ENCODE measurements at regions not wholly inside any gene's neighbourhood (a gene's known extent, or its start where the extent isn't known, plus 50 kb on each side); places are given as distances from the start of the nearest gene placed in this dataset.

DNA sequence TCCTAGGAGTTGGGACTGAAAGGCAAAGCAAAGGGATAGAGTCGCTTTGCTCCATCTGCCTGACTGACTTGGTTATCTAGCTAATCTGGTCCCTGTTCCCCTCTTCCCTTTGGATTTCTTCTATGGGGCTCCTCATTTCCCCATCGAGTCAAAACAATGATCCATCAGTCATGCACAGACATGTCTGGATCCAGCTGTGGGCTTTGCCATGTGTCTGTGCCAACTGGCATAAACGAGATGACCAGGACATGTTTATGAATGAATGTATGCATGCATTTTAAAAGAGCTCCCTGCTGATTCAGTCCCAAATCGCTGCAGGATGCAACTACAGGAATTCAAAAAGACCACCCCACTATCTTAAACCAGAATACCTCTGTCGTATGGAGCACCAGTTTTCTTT lies 122.0 kb downstream of the ARL4A start (continued):
- TF ChIP-seq, protein P1, sequence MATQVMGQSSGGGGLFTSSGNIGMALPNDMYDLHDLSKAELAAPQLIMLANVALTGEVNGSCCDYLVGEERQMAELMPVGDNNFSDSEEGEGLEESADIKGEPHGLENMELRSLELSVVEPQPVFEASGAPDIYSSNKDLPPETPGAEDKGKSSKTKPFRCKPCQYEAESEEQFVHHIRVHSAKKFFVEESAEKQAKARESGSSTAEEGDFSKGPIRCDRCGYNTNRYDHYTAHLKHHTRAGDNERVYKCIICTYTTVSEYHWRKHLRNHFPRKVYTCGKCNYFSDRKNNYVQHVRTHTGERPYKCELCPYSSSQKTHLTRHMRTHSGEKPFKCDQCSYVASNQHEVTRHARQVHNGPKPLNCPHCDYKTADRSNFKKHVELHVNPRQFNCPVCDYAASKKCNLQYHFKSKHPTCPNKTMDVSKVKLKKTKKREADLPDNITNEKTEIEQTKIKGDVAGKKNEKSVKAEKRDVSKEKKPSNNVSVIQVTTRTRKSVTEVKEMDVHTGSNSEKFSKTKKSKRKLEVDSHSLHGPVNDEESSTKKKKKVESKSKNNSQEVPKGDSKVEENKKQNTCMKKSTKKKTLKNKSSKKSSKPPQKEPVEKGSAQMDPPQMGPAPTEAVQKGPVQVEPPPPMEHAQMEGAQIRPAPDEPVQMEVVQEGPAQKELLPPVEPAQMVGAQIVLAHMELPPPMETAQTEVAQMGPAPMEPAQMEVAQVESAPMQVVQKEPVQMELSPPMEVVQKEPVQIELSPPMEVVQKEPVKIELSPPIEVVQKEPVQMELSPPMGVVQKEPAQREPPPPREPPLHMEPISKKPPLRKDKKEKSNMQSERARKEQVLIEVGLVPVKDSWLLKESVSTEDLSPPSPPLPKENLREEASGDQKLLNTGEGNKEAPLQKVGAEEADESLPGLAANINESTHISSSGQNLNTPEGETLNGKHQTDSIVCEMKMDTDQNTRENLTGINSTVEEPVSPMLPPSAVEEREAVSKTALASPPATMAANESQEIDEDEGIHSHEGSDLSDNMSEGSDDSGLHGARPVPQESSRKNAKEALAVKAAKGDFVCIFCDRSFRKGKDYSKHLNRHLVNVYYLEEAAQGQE (IDR thresholded peaks at IDR 0.05; ENCODE audit: low read depth, low read length), result no peak
- TF ChIP-seq EED (IDR thresholded peaks at IDR 0.05; ENCODE audit: low read depth) (no peak), ZNF24 (IDR thresholded peaks at IDR 0.05) (no peak)

DNA sequence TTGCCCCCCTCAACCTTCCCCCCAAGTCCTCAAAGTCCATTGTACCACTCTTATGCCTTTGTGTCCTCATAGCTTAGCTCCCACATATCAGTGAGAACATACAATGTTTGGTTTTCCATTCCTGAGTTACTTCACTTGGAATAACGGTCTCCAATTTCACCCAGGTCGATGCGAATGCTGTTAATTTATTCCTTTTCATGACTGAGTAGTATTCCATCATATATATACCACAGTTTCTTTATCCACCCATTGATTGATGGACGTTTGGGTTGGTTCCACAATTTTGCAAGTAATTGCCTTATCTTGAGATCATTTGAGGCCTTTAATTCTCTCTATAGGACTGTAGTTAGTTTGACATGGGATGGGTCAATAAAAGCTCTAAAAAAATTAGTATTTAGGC lies 124.7 kb downstream of the ARL4A start:
- no TSS peak for BruUV-seq (replicated peaks)
- WGBS (ENCODE audit: insufficient coverage, insufficient replicate concordance, low lambda C conversion rate, missing lambda C conversion rate), result 17% methylated on average over 4 of the region's 4 CpGs
- Histone ChIP-seq H2AFZ (ENCODE audit: control insufficient read depth, low read depth, low read length) (no peak overlapping the region), H3K27ac (ENCODE audit: control insufficient read depth, insufficient read depth) (no peak overlapping the region), H3K9me3 (replicated peaks; ENCODE audit: control insufficient read depth, insufficient read depth, low read length) (no peaks in the 10 kb centered on the region), H3K27me3 (replicated peaks in 1 of 2; ENCODE audit: control insufficient read depth in 2 of 2, insufficient read depth in 2 of 2, low read length in 1 of 2) (no peaks in the 10 kb centered on the region), H3K4me3 (no peak overlapping the region), H3K4me2 (ENCODE audit: control insufficient read depth, insufficient read depth) (no peak overlapping the region), H3K36me3 (ENCODE audit: control insufficient read depth in 2 of 2, insufficient read depth in 2 of 2, low read length in 1 of 2) (no peaks in the 10 kb centered on the region), H3K9ac (ENCODE audit: control insufficient read depth, insufficient read depth, low read length) (no peak overlapping the region), H4K20me1 (ENCODE audit: control insufficient read depth, insufficient read depth) (no peaks in the 10 kb centered on the region), H3K4me1 (ENCODE audit: control insufficient read depth, insufficient read depth, low read length) (no peaks in the 10 kb centered on the region), H3K79me2 (ENCODE audit: control insufficient read depth, insufficient read depth, low read length) (no peaks in the 10 kb centered on the region)
- in situ Hi-C loops (cut with MboI), result no loop called here
- ChIA-PET CTCF (no interaction called here), SMC1A (ENCODE audit: uncharacterized antibody, unreplicated experiment) (no interaction called here), POLR2A (no interaction called here), RAD21 (ENCODE audit: unreplicated experiment) (no interaction called here)
- no peak for TF ChIP-seq RUNX3 (IDR thresholded peaks at IDR 0.05; ENCODE audit: low read length)
- no peak for TF ChIP-seq GABPA (IDR thresholded peaks at IDR 0.05; ENCODE audit: low read depth)
- TF ChIP-seq TCF3 (IDR thresholded peaks at IDR 0.05; ENCODE audit: borderline replicate concordance, insufficient read depth, low read depth, low read length), result no peak
- TF ChIP-seq SRF (IDR thresholded peaks at IDR 0.05; ENCODE audit: low read depth in 2 of 2, low read length in 2 of 2), result no peak
- no peak for TF ChIP-seq SREBF2 (IDR thresholded peaks at IDR 0.05; ENCODE audit: low read length)
- no peak for TF ChIP-seq WRNIP1 (IDR thresholded peaks at IDR 0.05; ENCODE audit: borderline replicate concordance, low read depth, low read length)
- TF ChIP-seq ZNF207 (IDR thresholded peaks at IDR 0.05; ENCODE audit: borderline replicate concordance), result no peak
- no peak for TF ChIP-seq PAX8 (IDR thresholded peaks at IDR 0.05)
- no peak for TF ChIP-seq CREM (IDR thresholded peaks at IDR 0.05; ENCODE audit: low read depth)
- FAIRE-seq, result no peak
- no peak for DNase-seq (ENCODE audit: low read depth, low spot score)
- intact Hi-C loops (cut with micrococcal nuclease; ENCODE audit: unreplicated experiment), result no loop called here
- no peak for ATAC-seq

Measured in GM12878 (cell line).